ENCODE measurements at regions not wholly inside any gene's neighbourhood (a gene's known extent, or its start where the extent isn't known, plus 50 kb on each side); places are given as distances from the start of the nearest gene placed in this dataset.

DNA sequence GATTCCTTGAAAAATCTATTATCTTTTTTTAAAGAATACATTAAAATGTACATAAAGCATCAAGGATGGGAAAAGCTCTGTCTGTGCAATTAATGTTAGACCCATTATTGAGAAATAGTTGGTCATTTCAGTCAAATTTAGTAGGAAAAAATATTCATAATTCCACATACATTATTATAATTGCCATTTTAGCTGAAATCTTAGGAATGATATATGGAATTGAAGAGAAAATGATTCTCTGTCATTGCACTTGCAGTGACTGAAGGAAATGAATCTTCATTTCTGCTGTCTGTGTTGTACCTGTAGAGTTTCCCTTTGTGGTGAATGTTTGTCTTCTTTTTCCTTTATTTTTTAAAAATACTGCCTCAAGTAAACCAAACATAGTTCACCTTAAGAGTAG is 473.9 kb downstream of the C3orf38 start:
- TF ChIP-seq, protein P1, sequence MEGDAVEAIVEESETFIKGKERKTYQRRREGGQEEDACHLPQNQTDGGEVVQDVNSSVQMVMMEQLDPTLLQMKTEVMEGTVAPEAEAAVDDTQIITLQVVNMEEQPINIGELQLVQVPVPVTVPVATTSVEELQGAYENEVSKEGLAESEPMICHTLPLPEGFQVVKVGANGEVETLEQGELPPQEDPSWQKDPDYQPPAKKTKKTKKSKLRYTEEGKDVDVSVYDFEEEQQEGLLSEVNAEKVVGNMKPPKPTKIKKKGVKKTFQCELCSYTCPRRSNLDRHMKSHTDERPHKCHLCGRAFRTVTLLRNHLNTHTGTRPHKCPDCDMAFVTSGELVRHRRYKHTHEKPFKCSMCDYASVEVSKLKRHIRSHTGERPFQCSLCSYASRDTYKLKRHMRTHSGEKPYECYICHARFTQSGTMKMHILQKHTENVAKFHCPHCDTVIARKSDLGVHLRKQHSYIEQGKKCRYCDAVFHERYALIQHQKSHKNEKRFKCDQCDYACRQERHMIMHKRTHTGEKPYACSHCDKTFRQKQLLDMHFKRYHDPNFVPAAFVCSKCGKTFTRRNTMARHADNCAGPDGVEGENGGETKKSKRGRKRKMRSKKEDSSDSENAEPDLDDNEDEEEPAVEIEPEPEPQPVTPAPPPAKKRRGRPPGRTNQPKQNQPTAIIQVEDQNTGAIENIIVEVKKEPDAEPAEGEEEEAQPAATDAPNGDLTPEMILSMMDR (conservative IDR thresholded peaks at IDR 0.05) = no peak
- no peak for TF ChIP-seq ZFX (IDR thresholded peaks at IDR 0.05)

All from C4-2B (cell line).